Heart left ventricle (tissue), 16 donors: ENCODE measurements at regions not wholly inside any gene's neighbourhood (a gene's known extent, or its start where the extent isn't known, plus 50 kb on each side); places are given as distances from the start of the nearest gene placed in this dataset.

ENCODE experiments used
- ATAC-seq, 4 donors: fragments of 200-7000 bp; cut with Tn5 transposase; one replicate each; pipeline ENCODE4 v1.9.1; 2020 to 2022; ENCODE audit warnings: moderate library complexity in 4 of 4, mild to moderate bottlenecking in 3 of 4, moderate number of reproducible peaks in 1 of 4
- DNase-seq, 5 donors: peaks; one replicate each; pipeline ENCODE4 v3.0.0-alpha.2; 2020
- H3K27ac ChIP-seq, 12 donors: fragments of 200-600 bp; sonication (generic) in 4 of 12; one replicate each; pipeline versions ENCODE4 v1.5.0 to v1.8.0; 2016 to 2022; ENCODE audit warnings: mild to moderate bottlenecking in 2 of 12
- H3K27me3 ChIP-seq, 9 donors: fragments of 200-600 bp; sonication (generic) in 2 of 9; one replicate each; pipeline versions ENCODE4 v1.5.1 to v1.8.0; 2016 to 2022; ENCODE audit warnings: mild to moderate bottlenecking in 3 of 9
- H3K36me3 ChIP-seq, 9 donors: fragments of 200-600 bp; sonication (generic) in 2 of 9; one replicate each; pipeline versions ENCODE4 v1.5.0 to v1.8.0; 2018 to 2022; ENCODE audit warnings: mild to moderate bottlenecking in 2 of 9
- H3K4me1 ChIP-seq, 12 donors: fragments of 200-600 bp; sonication (generic) in 4 of 12; one replicate each; pipeline versions ENCODE4 v1.5.0 to v1.8.0; 2016 to 2022; ENCODE audit warnings: mild to moderate bottlenecking in 3 of 12
- H3K4me3 ChIP-seq, 12 donors: fragments of 200-600 bp; sonication (generic) in 4 of 12; one replicate each; pipeline versions ENCODE4 v1.5.0 to v1.8.0; 2017 to 2022; ENCODE audit warnings: mild to moderate bottlenecking in 9 of 12, moderate library complexity in 4 of 12
- H3K9me3 ChIP-seq, 12 donors: fragments of 200-600 bp; sonication (generic) in 4 of 12; one replicate each; pipeline versions ENCODE4 v1.5.0 to v1.8.0; 2016 to 2022; ENCODE audit warnings: mild to moderate bottlenecking in 1 of 12
- CTCF ChIP-seq, 12 donors: fragments of 200-600 bp; sonication (generic) in 4 of 12; IDR thresholded peaks; one replicate each; pipeline versions ENCODE4 v1.5.0 to v1.8.0; 2018 to 2022; ENCODE audit warnings: antibody characterized with exemption in 12 of 12, mild to moderate bottlenecking in 5 of 12
- POLR2A ChIP-seq, 2 donors: fragments of 450-650 bp; IDR thresholded peaks; one replicate each; pipeline ENCODE4 v1.6.1; 2017; ENCODE audit warnings: antibody characterized with exemption in 2 of 2, mild to moderate bottlenecking in 2 of 2, moderate library complexity in 2 of 2
- WGBS, 4 donors: extraction: QIAGEN DNeasy Blood & Tissue Kit in 2 of 4; methylation state at CpG; one replicate each; pipeline versions ENCODE4 v1.1.5 to v1.1.7; 2013 to 2018; 5-methylcytosine and 5-hydroxymethylcytosine counted together
- intact Hi-C, 10 donors: fragments of 100-400 bp; cut with DNase I; formaldehyde crosslinking; loops; one replicate each; pipeline versions ENCODE4 v1.11.1 to v1.14.2; 2022
- donor health status: ischemic (EF 13 %, LVEDD 7.1; RV severe dilation, severe dysfunction).
- donor health status: healthy with polysubstance abuse.
- donor health status: DM: no; HTN: yes; CAD: no.
- donor health status: DM: no; HTN: no; CAD: no.
- donor health status: ischemic (EF 25% LVEDD 6.9; RV normal size, moderate dysfunction).
- donor health status: ischemic (EF 25% LVEDD 5.7; RV mildly dilated, moderate dysfunction).
- donor health status: healthy.
- donor health status: DM: yes; HTN: yes; CAD: no.
- donor health status: ischemic (EF 35%, LVEDD 5.7; RV mildly dilated, moderate dysfunction).
- donor health status: nonischemic (EF 11% LVEDD 7.7; RV severe dilation, severe dysfunction).
- donor health status: DM: yes; HTN: yes; CAD: no.
- donor health status: PGD.
- donor health status: ischemic (EF 29% LVEDD 5.4; RV normal size, mild dysfunction).
- donor health status: nonischemic (EF 23%, LVEDD 6.1; RV moderate dilation, normal function).

- H3K4me3 ChIP-seq = no peak overlapping the region
- no peaks in the 10 kb centered on the region for H3K36me3 ChIP-seq
- intact Hi-C loops = no loop called here
- ATAC-seq (no peak), DNase-seq (no peak)
- H3K27me3 ChIP-seq = no peaks in the 10 kb centered on the region
- TF ChIP-seq POLR2A (IDR thresholded peaks at IDR 0.05) (no peak), CTCF (IDR thresholded peaks at IDR 0.05) (no peak)
- no peak overlapping the region for H3K27ac ChIP-seq
- peaks cover 0 to 6% (median 0%) of the 10 kb centered on the region in 12 donors for H3K4me1 ChIP-seq
- 94 to 99% (median 96%) methylated on average over 3 of the region's 3 CpGs for WGBS, 4 donors
- H3K9me3 ChIP-seq = peaks cover 0 to 28% (median 5%) of the 10 kb centered on the region in 12 donors
Measured at GRCh38 chr2:138396843-138397242, 104.7 kb upstream of the SPOPL start.

GRCh38 chr2:138403431-138403927, 98.1 kb upstream of the SPOPL start:
- TF ChIP-seq POLR2A (IDR thresholded peaks at IDR 0.05) (no peak), CTCF (IDR thresholded peaks at IDR 0.05) (no peak)
- intact Hi-C loops = no loop called here
- no peak overlapping the region for H3K4me3 ChIP-seq
- no peaks in the 10 kb centered on the region for H3K4me1 ChIP-seq
- WGBS, 4 donors = 70 to 78% (median 77%) methylated on average over 5 of the region's 5 CpGs
- H3K9me3 ChIP-seq = peaks cover 0 to 18% (median 5%) of the 10 kb centered on the region in 12 donors
- ATAC-seq (no peak), DNase-seq (no peak)
- no peaks in the 10 kb centered on the region for H3K36me3 ChIP-seq
- H3K27ac ChIP-seq = no peak overlapping the region
- no peaks in the 10 kb centered on the region for H3K27me3 ChIP-seq

GRCh38 chr2:138414014-138414413, 87.6 kb upstream of the SPOPL start:
- 96 to 100% (median 98%) methylated on average over 1 of the region's 1 CpG for WGBS, 4 donors
- no peak for TF ChIP-seq CTCF (IDR thresholded peaks at IDR 0.05)
- no peak for TF ChIP-seq POLR2A (IDR thresholded peaks at IDR 0.05)
- H3K4me3 ChIP-seq = no peak overlapping the region
- H3K9me3 ChIP-seq = peaks cover 0 to 40% (median 12%) of the 10 kb centered on the region in 12 donors
- ATAC-seq = no peak
- DNase-seq = no peak
- no peaks in the 10 kb centered on the region for H3K27me3 ChIP-seq
- H3K27ac ChIP-seq = no peak overlapping the region
- no peaks in the 10 kb centered on the region for H3K4me1 ChIP-seq
- intact Hi-C loops = no loop called here
- H3K36me3 ChIP-seq = no peaks in the 10 kb centered on the region

GRCh38 chr2:138415985-138416384, 85.6 kb upstream of the SPOPL start:
- WGBS, 4 donors = 55 to 91% (median 72%) methylated on average over 5 of the region's 5 CpGs
- no peaks in the 10 kb centered on the region for H3K27me3 ChIP-seq
- no peak overlapping the region for H3K27ac ChIP-seq
- no peaks in the 10 kb centered on the region for H3K4me1 ChIP-seq
- intact Hi-C loops = no loop called here
- H3K9me3 ChIP-seq = peaks cover 0 to 28% (median 10%) of the 10 kb centered on the region in 12 donors
- H3K4me3 ChIP-seq = no peak overlapping the region
- TF ChIP-seq CTCF (IDR thresholded peaks at IDR 0.05) (no peak), POLR2A (IDR thresholded peaks at IDR 0.05) (no peak)
- ATAC-seq = no peak
- DNase-seq = no peak
- H3K36me3 ChIP-seq = no peaks in the 10 kb centered on the region
